Muscle layer of colon (tissue), 2 donors: ENCODE measurements at regions not wholly inside any gene's neighbourhood (a gene's known extent, or its start where the extent isn't known, plus 50 kb on each side); places are given as distances from the start of the nearest gene placed in this dataset.
"Not testable (repeated sequence)": the region's sequence is repeated elsewhere in the genome, so short reads cannot be mapped to it uniquely, and the experiment has no call there.

ENCODE experiments used
- H3K27ac ChIP-seq: one replicate; pipeline ENCODE4 v1.7.0; 2013; ENCODE audit warnings: low read depth, mild to moderate bottlenecking, low read length, moderate library complexity
- H3K27me3 ChIP-seq, 2 donors: one replicate each; pipeline ENCODE4 v1.7.0; 2013; ENCODE audit warnings: low read length in 2 of 2, mild to moderate bottlenecking in 2 of 2; ENCODE audit not compliant: insufficient read depth in 2 of 2, control insufficient read depth in 1 of 2
- H3K36me3 ChIP-seq: one replicate; pipeline ENCODE4 v1.7.0; 2013; ENCODE audit warnings: mild to moderate bottlenecking, low read length; ENCODE audit not compliant: insufficient read depth
- H3K4me1 ChIP-seq: one replicate; pipeline ENCODE4 v1.7.0; 2013; ENCODE audit warnings: mild to moderate bottlenecking, low read length; ENCODE audit not compliant: insufficient read depth
- H3K4me3 ChIP-seq, 2 donors: one replicate each; pipeline ENCODE4 v1.7.0; 2013; ENCODE audit warnings: low read length in 2 of 2, low read depth in 1 of 2, mild to moderate bottlenecking in 1 of 2, moderate library complexity in 1 of 2
- H3K9ac ChIP-seq: one replicate; pipeline ENCODE4 v1.7.0; 2013; ENCODE audit warnings: low read length
- H3K9me3 ChIP-seq: one replicate; pipeline ENCODE4 v1.7.0; 2013; ENCODE audit warnings: mild to moderate bottlenecking, low read length
- donor health status: abdominal sarcoma.
- donor health status: Adenocarcinoma of cecum.

DNA sequence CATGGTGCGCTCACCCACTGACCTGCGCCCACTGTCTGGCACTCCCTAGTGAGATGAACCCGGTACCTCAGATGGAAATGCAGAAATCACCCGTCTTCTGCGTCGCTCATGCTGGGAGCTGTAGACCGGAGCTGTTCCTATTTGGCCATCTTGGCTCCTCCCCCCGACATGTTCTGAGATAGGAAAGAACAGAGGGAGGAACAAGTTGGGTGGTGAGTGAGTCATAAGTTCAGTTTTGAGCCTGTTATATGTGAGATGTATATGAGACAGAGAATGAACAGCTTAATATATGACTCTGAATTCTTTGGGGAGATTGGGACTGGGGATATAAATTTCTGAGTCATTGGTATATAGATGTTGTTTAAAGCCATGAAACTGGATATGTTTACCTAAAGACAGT, 596.7 kb downstream of the TSN start:
- H3K9ac ChIP-seq, H3K4me1 ChIP-seq, H3K9me3 ChIP-seq, H3K36me3 ChIP-seq, H3K4me3 ChIP-seq, H3K27ac ChIP-seq, H3K27me3 ChIP-seq: not testable (repeated sequence)

DNA sequence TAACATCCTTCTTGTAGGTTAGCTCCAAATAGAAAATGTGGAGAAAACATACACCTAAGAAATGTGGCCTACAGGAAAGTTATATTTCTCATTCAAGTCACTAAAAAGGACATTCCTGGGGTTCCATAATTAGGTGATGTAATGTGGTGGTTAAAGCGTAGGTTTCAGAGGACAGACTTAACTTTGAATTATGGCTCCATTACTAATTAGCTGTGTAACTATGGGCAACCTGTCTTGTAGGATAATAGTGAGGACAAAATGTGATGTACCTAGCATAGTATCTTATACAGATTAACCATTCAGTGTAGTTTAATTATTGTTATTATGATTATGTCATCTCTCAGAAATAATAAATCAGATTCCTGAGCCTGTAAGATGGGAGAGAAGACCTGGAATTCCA, 602.5 kb downstream of the TSN start:
- Histone ChIP-seq H3K27ac (no peak overlapping the region), H3K4me1 (no peaks in the 10 kb centered on the region), H3K9ac (no peak overlapping the region), H3K9me3 (no peaks in the 10 kb centered on the region), H3K36me3 (no peaks in the 10 kb centered on the region), H3K27me3 (no peaks in the 10 kb centered on the region), H3K4me3 (no peak overlapping the region)

DNA sequence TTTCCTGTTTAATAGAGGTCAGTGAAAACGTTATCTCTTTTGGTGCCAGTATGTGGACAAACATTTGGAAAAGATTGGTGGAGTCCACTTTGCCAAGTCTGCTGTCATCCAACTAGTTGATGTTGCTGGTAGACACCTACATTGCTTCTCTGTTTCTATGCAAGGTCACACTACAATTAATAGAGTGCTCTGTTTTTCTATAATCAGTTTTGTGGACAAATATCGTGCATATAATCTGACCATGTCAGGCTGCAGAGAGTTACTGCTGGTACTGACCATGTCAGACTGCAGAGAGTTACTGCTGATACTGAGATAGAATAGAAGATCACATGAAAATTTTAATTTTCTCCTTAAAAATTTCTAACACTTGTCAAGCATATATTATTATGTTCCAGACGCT, 603.3 kb downstream of the TSN start:
- H3K9ac ChIP-seq, result no peak overlapping the region
- no peaks in the 10 kb centered on the region for H3K9me3 ChIP-seq

DNA sequence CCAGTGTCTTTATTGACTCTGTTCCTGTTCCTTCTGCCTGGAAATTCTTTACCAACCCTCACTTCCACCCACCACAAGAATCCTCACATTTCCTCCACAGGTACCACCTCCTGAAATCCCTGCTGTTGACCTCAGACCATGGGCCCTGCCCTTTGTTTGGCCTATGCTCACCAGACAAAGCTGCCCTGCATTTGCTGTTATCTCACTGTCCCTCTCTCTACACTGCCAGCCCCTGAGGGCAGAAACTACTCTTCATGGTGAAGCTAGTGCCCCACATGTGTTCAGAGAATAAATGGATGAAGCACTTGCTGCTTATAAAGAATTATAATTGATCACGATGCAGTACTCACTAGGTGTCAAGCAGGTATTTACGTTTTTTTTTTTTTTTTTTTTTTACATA, 608.4 kb downstream of the TSN start:
- Histone ChIP-seq H3K9ac (no peak overlapping the region), H3K27me3 (no peaks in the 10 kb centered on the region), H3K36me3 (no peaks in the 10 kb centered on the region), H3K27ac (no peak overlapping the region), H3K9me3 (no peaks in the 10 kb centered on the region), H3K4me1 (no peaks in the 10 kb centered on the region), H3K4me3 (no peak overlapping the region)

More for the DNA sequence above, 603.3 kb downstream of the TSN start:
- no peak overlapping the region for H3K27ac ChIP-seq
- H3K36me3 ChIP-seq, result no peaks in the 10 kb centered on the region
- H3K4me1 ChIP-seq, result no peaks in the 10 kb centered on the region
- H3K4me3 ChIP-seq, result no peak overlapping the region
- no peaks in the 10 kb centered on the region for H3K27me3 ChIP-seq

DNA sequence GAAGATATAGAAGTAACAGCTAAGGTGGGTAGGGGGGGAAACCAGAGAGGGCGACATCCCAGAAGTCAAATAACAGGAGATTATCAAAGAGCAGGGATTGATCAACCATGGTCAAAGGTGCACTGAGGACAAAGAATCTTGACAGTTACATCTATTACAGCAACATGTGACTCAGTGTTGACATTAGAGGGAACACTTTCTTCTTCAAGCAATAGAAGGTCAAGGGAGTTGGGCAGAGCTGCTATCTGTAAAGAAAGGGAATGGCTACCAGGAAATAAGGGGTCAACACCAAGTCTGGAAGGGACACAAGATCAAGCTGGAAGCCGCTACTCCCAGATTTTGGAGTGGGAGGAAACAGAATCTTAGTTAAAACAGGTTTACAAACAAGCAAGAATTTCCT, 611.0 kb downstream of the TSN start:
- no peaks in the 10 kb centered on the region for H3K36me3 ChIP-seq
- no peak overlapping the region for H3K4me3 ChIP-seq
- H3K4me1 ChIP-seq, result no peaks in the 10 kb centered on the region
- H3K9me3 ChIP-seq, result no peaks in the 10 kb centered on the region
- H3K27ac ChIP-seq, result no peak overlapping the region
- H3K27me3 ChIP-seq, result no peaks in the 10 kb centered on the region
- H3K9ac ChIP-seq, result no peak overlapping the region

DNA sequence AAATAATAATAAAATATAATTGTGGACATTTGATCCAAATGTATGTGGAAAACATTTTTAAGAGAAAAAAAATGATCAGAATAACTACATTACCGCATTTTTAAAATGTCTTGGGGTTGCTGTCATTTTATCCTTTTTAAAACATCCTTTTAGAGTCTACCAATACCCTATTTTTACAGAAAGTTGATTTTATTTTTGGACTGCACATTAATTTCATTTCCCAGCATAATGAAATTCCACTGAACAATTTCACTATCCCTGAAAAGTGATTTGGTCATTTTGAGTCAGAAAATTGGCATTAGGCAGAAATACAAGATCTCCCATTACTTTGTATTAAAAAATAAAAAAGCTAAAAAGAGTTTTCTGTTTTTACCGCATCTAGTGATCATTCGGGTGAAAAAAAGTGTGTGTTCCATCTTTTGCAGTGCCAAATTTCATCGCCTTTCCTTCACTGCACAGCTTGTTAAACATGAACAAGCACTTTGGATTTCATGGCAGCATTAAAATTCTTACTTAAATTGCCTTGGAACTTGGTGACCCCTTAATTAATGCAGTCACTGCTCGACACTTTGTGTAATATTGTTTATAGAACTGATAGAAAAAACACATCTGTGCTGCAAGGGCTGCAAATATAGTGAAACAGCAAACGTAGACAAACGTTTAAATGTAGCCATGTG, 611.7 kb downstream of the TSN start:
- Histone ChIP-seq H3K27ac (no peak overlapping the region), H3K9ac (no peak overlapping the region)

DNA sequence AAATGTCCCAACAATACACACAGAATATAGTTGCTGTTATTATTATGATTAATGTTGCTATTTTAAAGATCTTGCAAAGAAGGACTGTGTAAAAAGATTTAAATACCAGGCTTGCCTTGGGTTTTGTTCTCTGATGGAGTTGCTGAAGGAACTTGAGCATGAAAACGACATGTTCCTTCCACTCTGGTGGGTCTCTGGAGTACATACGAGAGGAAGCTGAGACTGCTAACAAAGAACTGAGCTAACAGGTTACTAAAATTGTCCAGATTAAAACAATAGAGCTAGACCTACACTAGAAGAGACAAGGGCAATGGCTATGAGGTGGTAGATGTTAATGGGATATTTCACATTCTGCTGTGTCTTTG, 612.2 kb downstream of the TSN start:
- Histone ChIP-seq H3K27me3 (no peaks in the 10 kb centered on the region), H3K36me3 (no peaks in the 10 kb centered on the region), H3K27ac (no peak overlapping the region), H3K9me3 (no peaks in the 10 kb centered on the region), H3K9ac (no peak overlapping the region), H3K4me1 (no peaks in the 10 kb centered on the region), H3K4me3 (no peak overlapping the region)

More for the DNA sequence above, 611.7 kb downstream of the TSN start:
- Histone ChIP-seq H3K27me3 (no peaks in the 10 kb centered on the region), H3K4me3 (no peak overlapping the region), H3K4me1 (no peaks in the 10 kb centered on the region), H3K9me3 (no peaks in the 10 kb centered on the region), H3K36me3 (no peaks in the 10 kb centered on the region)

DNA sequence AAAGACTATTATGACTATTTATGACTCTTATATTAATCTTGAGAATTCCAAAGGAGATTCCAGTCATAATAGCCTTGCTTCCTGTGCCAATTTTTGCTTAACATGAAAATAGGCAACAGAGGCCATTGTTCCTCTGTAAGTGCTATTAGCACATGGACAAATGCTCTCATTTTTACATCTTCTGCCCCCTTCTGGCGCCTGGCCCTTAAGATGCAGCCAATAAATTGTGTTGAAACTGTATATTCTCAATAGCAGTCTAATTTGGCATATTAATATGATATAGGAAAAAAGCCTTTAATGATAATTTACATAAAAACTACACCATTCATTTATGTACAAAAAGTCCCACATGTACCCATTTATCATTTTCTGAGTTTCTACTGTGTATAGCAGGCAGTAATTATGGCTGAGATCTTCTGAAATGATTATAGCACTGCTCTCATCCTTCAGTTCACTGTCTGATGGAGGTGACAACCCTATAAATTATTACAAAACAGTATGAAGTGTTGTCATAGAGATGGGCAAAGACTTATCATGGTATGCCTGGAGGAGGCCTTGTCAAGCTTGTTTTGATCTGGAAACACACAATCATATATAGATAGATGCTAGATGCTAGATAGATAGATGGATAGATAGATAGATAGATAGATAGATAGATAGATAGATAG, 613.3 kb downstream of the TSN start:
- Histone ChIP-seq H3K27ac (no peak overlapping the region), H3K9me3 (no peaks in the 10 kb centered on the region), H3K4me1 (no peaks in the 10 kb centered on the region), H3K36me3 (no peaks in the 10 kb centered on the region), H3K4me3 (no peak overlapping the region), H3K27me3 (no peaks in the 10 kb centered on the region), H3K9ac (no peak overlapping the region)

DNA sequence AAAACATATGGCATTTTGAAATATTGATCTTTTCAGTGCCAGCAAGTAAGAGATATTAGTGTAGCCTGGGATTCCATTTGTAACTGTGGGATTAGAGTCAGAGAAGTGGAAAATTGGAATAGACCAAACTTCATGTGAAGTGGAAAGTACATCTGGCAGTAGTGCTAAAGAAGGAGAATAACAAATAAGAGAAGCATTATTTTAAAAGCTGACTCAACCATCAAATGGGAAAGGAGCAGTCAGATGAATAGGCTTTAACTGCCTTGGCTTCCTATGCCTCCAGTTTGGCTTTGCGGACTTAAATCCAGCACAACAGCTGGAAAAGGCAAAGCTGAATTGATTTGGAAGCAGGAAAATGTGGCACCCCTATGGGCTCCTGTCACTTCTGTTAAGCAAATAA, 623.1 kb downstream of the TSN start:
- H3K9me3 ChIP-seq, result no peaks in the 10 kb centered on the region
- H3K27ac ChIP-seq, result no peak overlapping the region
- H3K4me1 ChIP-seq, result no peaks in the 10 kb centered on the region
- no peak overlapping the region for H3K4me3 ChIP-seq
- no peaks in the 10 kb centered on the region for H3K27me3 ChIP-seq
- no peaks in the 10 kb centered on the region for H3K36me3 ChIP-seq
- no peak overlapping the region for H3K9ac ChIP-seq

DNA sequence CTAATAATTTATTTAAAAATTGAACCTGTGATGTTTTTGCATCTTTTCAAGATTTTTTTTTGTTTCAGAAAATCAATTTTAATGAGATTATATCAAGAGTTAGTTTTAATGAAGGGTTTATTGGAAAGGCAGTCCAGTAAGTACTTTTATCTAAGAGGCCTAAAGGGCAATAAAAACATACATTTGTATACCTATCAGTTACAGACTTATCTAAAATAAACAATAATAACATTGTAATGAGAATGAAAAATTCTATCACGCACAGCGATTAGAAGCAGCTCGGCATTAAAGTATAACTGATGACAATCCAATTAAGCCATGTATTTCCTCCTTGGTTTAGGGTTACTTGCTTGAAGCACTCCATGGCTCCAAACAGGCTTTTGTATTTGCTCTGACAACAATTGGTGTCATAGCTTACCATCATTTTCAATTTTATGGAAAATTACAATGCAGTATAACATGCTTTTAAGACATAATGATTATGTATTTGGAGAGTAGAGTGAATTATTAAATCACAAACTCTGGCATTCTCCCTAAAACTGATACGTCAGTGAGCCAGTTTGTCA, 629.4 kb downstream of the TSN start:
- no peak overlapping the region for H3K27ac ChIP-seq
- H3K9ac ChIP-seq, result no peak overlapping the region
- no peaks in the 10 kb centered on the region for H3K4me1 ChIP-seq
- no peak overlapping the region for H3K4me3 ChIP-seq
- H3K27me3 ChIP-seq, result no peaks in the 10 kb centered on the region
- H3K9me3 ChIP-seq, result peaks cover 9% of the 10 kb centered on the region
- H3K36me3 ChIP-seq, result no peaks in the 10 kb centered on the region

DNA sequence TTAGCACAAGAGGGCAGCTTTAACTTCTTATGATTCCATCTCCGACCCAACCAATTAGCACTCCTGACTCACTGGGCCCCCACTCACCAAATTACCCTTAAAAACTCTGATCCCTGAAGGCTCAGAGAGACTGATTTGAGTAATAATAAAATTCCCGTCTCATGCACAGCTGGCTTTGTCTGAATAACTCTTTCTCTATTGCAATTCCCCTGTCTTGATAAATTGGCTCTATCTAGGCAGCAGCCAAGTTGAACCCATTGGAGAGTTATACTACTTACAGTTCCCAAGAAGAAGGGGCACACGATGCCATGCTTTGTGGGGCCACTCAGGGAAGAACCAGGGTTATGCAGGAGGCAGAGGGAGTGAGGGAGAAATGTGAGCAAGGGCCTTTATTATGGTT, 632.8 kb downstream of the TSN start:
- Histone ChIP-seq H3K9me3 (peaks cover 9% of the 10 kb centered on the region), H3K4me1 (no peaks in the 10 kb centered on the region), H3K27ac (no peak overlapping the region), H3K36me3 (no peaks in the 10 kb centered on the region), H3K9ac (no peak overlapping the region), H3K4me3 (no peak overlapping the region), H3K27me3 (no peaks in the 10 kb centered on the region)

DNA sequence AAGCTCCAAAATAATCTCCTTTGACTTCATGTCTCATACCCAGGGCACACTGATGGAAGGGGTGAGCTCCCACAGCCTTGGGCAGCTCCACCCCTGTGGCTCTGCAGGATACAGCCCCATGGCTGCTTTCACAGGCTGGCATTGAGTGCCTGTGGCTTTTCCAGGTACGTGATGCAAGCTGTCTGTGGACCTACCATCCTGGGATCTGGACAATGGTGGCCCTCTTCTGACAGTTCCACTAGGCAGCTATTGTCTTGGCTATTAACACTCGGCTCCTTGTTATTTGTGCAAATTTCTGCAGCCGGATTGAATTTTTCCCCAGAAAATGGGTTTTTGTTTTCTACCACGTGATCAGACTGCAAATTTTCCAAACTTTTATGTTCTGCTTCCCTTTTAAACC, 634.2 kb downstream of the TSN start:
- H3K9me3 ChIP-seq, result peaks cover 9% of the 10 kb centered on the region
- H3K4me1 ChIP-seq, result no peaks in the 10 kb centered on the region
- H3K36me3 ChIP-seq, result no peaks in the 10 kb centered on the region
- no peak overlapping the region for H3K4me3 ChIP-seq
- no peak overlapping the region for H3K9ac ChIP-seq
- no peak overlapping the region for H3K27ac ChIP-seq
- no peaks in the 10 kb centered on the region for H3K27me3 ChIP-seq
